HFF-Myc (cell line): ENCODE measurements at regions not wholly inside any gene's neighbourhood (a gene's known extent, or its start where the extent isn't known, plus 50 kb on each side); places are given as distances from the start of the nearest gene placed in this dataset.

Experiments
- DNase-seq: peaks from one replicate; pipeline ENCODE4 v3.0.0-alpha.2; 2011; ENCODE audit warnings: low read depth; ENCODE audit errors: extremely low read depth
- H3K4me3 ChIP-seq: replicated peaks from 2 replicates; pipeline ENCODE4 v1.5.1; 2011; ENCODE audit warnings: low read depth, mild to moderate bottlenecking, control low read depth, low read length
- CTCF ChIP-seq: IDR thresholded peaks from 2 replicates; pipeline ENCODE4 v1.5.1; 2012; ENCODE audit warnings: mild to moderate bottlenecking, low read depth, low read length, control low read depth; ENCODE audit errors: missing control alignments

DNA sequence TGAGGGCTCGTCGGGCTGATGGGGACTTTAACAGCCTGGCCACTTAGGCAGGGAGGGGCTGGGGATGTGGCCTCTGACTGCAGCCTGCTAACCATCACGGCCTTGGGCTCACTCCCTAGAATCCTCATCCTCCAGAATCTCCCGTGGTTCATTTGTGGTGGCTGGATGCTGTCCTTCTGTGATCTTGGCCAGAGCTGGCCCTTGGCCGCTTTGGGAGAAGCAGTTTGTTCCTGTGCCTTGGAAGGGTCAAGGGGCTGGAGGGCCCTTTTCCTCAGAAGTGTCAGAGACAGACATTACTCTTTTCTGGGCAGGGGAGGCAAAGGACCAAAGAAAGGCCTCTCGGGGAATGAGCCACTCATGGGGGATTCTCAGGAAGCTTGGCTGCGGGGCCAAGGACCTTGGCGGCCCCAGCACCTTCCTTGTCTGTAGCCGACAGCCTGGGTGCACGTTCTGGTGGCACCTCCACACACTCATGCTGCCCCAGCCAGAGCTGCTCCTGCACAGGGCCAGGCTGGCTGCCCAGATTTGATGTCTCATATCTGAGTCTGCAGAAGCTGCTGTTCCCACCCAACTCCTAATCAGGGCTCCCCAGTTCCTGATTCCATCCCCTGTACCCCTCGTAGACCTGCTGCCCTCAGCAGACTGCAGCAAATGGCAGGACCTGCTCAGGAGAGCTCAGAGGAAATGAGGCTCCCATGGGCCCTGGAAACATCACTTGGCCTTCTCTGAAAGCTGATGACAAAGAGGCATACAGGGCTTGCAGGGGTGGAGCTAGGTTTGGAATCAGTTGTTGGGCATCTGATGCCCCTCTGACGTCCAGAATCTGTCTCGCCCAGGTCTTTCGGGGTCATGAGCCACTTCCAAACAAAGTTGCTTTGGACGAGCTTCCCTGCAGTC, 107.7 kb downstream of the CTTN start:
- TF ChIP-seq CTCF, result no peak
- no peak for DNase-seq
- H3K4me3 ChIP-seq, result no peak overlapping the region

DNA sequence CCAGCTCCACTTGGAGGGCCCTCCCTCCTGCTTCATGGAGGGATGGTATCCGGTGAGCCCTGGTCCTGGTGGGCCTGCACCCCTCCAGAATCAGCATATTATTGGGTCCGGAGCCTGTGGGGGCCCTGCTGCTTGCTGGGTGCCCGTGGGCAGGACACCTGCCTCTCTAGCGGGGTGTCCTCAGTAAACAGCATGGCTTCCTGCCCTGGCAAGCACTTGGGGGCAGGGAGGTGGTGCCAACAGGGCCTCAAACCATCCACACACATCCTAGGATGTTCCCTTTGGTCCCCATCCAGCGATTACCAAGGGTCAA, 108.3 kb downstream of the CTTN start:
- DNase-seq, result no peak
- TF ChIP-seq CTCF, result no peak
- no peak overlapping the region for H3K4me3 ChIP-seq

DNA sequence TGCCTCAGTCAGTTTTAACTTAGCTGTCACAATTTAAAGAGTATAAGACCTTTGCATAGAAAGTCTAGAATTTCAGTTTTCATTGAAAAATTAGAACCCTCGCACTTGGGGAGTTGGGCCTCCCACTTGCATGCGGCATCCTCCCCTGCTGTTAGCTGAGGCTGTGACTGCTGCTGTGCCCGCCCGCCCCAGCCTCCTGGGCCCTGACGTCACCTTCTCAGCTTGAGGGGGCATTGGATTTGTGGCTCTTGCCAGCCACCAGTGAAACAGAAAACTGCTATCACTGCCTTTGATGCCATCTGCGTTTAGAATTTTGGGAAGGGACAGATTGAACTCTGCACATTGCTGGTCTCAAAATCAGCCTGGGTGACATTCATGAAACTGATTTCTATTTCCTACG, 108.7 kb downstream of the CTTN start:
- DNase-seq, result no peak
- no peak for TF ChIP-seq CTCF
- no peak overlapping the region for H3K4me3 ChIP-seq

GRCh38 chr11:70507466-70508230, 109.3 kb downstream of the CTTN start:
- H3K4me3 ChIP-seq, result no peak overlapping the region
- DNase-seq, result no peak
- TF ChIP-seq CTCF, result no peak

DNA sequence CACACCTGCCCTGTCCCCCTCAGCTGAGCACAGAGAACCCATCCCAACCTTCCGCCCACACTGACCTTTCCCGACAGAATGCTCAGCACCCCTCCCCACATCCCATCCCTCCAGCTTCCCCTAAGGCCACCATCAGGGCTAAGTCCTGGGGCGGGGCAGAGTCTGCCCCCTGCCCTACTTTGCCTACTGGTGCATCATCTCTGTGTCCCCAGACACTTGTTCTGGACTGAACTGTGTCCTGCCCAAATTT, 109.8 kb downstream of the CTTN start:
- TF ChIP-seq CTCF, result no peak
- DNase-seq, result no peak
- no peak overlapping the region for H3K4me3 ChIP-seq

DNA sequence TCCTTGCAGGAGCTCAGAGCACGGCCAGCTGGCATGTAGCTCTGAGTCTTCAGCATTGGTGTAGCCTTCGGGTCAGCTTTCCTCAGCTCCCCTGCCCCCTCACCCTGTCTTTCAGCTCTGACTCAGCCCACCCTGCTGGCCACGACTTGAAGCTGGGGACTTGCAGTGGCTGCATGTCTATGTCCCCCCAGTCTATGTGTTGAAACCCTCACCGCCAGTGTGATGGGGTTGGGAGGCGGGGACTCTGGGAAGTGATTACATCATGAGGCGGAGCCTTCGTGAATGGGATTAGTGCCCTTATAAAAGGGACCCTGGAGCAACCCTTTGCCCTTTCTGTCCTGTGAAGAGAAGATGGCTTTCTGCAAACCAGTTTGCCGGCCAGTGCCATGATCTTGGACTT, 111.1 kb downstream of the CTTN start:
- DNase-seq, result no peak
- no peak overlapping the region for H3K4me3 ChIP-seq
- no peak for TF ChIP-seq CTCF
